Smooth muscle cell (in vitro differentiated cells): ENCODE measurements at regions not wholly inside any gene's neighbourhood (a gene's known extent, or its start where the extent isn't known, plus 50 kb on each side); places are given as distances from the start of the nearest gene placed in this dataset.
"Not testable (repeated sequence)": the region's sequence is repeated elsewhere in the genome, so short reads cannot be mapped to it uniquely, and the experiment has no call there.

Experiments
- DNase-seq: peaks from one replicate; lab custom pipeline; 2025; ENCODE audit not compliant: unreplicated experiment; lab: John Stamatoyannopoulos, UW
- H2AFZ ChIP-seq: fragments of 200-600 bp; sonication (generic); 2 replicates; pipeline ENCODE4 v1.6.0; 2016; ENCODE audit warnings: antibody characterized with exemption, low read depth, mild to moderate bottlenecking
- H3F3A ChIP-seq: fragments of 200-600 bp; sonication (generic); 2 replicates; pipeline ENCODE4 v1.6.0; 2017; ENCODE audit warnings: antibody characterized with exemption, low read depth
- H3K27ac ChIP-seq: fragments of 200-600 bp; sonication (generic); 2 replicates; pipeline ENCODE4 v1.5.1; 2016; ENCODE audit warnings: low read depth, mild to moderate bottlenecking
- H3K27me3 ChIP-seq: fragments of 200-600 bp; sonication (generic); 2 replicates; pipeline ENCODE4 v1.6.1; 2016; ENCODE audit warnings: low read depth, mild to moderate bottlenecking
- H3K36me3 ChIP-seq: fragments of 200-600 bp; sonication (generic); 2 replicates; pipeline ENCODE4 v1.5.1; 2016; ENCODE audit warnings: low read depth
- H3K4me1 ChIP-seq: fragments of 200-600 bp; sonication (generic); 2 replicates; pipeline ENCODE4 v1.5.1; 2016; ENCODE audit warnings: low read depth
- H3K4me2 ChIP-seq: fragments of 200-600 bp; sonication (generic); 2 replicates; pipeline ENCODE4 v1.6.0; 2016; ENCODE audit warnings: mild to moderate bottlenecking
- H3K4me3 ChIP-seq: fragments of 200-600 bp; sonication (generic); 2 replicates; pipeline ENCODE4 v1.5.1; 2016; ENCODE audit warnings: mild to moderate bottlenecking
- H3K79me2 ChIP-seq: fragments of 200-600 bp; sonication (generic); 2 replicates; pipeline ENCODE4 v1.6.0; 2016; ENCODE audit warnings: low read depth, mild to moderate bottlenecking
- H3K9ac ChIP-seq: fragments of 200-600 bp; sonication (generic); 2 replicates; pipeline ENCODE4 v1.6.0; 2016; ENCODE audit warnings: low read depth
- H3K9me3 ChIP-seq: fragments of 200-600 bp; sonication (generic); replicated peaks from 2 replicates; pipeline ENCODE4 v1.5.1; 2016; ENCODE audit warnings: low read depth
- H4K20me1 ChIP-seq: fragments of 200-600 bp; sonication (generic); 2 replicates; pipeline ENCODE4 v1.6.0; 2016; ENCODE audit warnings: low read depth
- CTCF ChIP-seq: fragments of 200-600 bp; sonication (generic); IDR thresholded peaks from 2 replicates; pipeline ENCODE4 v1.5.1; 2017; ENCODE audit warnings: borderline replicate concordance, mild to moderate bottlenecking, antibody characterized with exemption; ENCODE audit not compliant: insufficient read depth, poor library complexity, severe bottlenecking
- WGBS: methylation state at CpG from one replicate; pipeline ENCODE4 v1.1.7; 2016; ENCODE audit warnings: low lambda C conversion rate; 5-methylcytosine and 5-hydroxymethylcytosine counted together

- 88% methylated on average over 7 of the region's 7 CpGs for WGBS
- no peak for TF ChIP-seq CTCF
- H3K9me3 ChIP-seq, result no peaks in the 10 kb centered on the region
- no peaks in the 10 kb centered on the region for H3K4me1 ChIP-seq
- no peaks in the 10 kb centered on the region for H3K36me3 ChIP-seq
- no peaks in the 10 kb centered on the region for H3K79me2 ChIP-seq
- no peak overlapping the region for H2AFZ ChIP-seq
- no peaks in the 10 kb centered on the region for H4K20me1 ChIP-seq
- DNase-seq, result no peak
- no peak overlapping the region for H3K4me2 ChIP-seq
- no peak overlapping the region for H3K9ac ChIP-seq
- no peaks in the 10 kb centered on the region for H3K27me3 ChIP-seq
- no peaks in the 10 kb centered on the region for H3F3A ChIP-seq
- H3K4me3 ChIP-seq, result no peak overlapping the region
- no peak overlapping the region for H3K27ac ChIP-seq
Observed at GRCh38 chr18:56488739-56489138, 149.7 kb downstream of the TXNL1 start.

DNA sequence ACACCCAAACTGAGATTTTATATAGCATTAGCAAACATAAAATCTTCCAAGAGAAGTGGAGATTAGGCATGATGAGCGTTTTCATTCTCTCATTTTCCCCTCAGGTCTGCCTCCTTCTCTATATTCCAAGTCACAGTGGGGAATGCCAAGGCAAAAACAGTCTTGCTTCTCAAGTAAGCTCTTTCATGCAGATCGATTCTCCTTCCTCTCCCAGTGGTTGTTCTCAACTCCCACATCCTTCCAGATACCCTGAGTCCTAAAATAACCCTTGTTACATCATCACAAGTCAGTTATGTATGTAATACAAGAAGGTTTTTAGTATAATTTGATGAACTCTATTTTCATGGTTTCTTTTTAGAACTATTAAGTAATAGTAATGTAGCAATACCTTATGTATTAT lies 150.6 kb downstream of the TXNL1 start:
- TF ChIP-seq CTCF, result no peak
- Histone ChIP-seq H4K20me1 (no peaks in the 10 kb centered on the region), H3K4me2 (no peak overlapping the region), H3F3A (no peaks in the 10 kb centered on the region), H3K9me3 (no peaks in the 10 kb centered on the region), H3K9ac (no peak overlapping the region), H3K79me2 (no peaks in the 10 kb centered on the region), H3K4me3 (no peak overlapping the region), H3K4me1 (no peaks in the 10 kb centered on the region), H2AFZ (no peak overlapping the region), H3K27me3 (no peaks in the 10 kb centered on the region), H3K36me3 (no peaks in the 10 kb centered on the region), H3K27ac (no peak overlapping the region)
- DNase-seq, result no peak
- WGBS, result 81% methylated on average over 2 of the region's 2 CpGs

DNA sequence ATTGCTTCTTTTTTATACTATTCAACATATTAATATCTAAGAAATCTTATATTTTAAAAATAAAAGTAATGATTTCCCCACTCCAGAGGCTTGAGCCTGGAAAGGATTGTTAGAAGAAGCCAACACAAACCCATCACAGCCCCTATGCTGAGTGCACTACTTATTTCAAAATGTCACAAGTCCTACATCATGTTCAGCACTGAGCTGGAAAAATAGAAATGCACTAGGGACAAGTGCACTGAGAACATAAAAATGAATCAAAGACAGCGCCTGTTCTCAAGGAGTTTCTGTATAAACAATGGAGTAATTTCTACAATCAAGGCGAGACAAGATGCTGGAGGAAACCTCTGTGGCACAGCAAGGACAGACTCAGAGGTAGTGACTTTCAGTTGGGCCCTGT lies 155.0 kb downstream of the TXNL1 start:
- Histone ChIP-seq H3K27me3 (no peaks in the 10 kb centered on the region), H3K4me3 (no peak overlapping the region), H3K27ac (no peak overlapping the region), H3K9me3 (no peaks in the 10 kb centered on the region), H3K4me2 (no peak overlapping the region), H2AFZ (no peak overlapping the region), H3K36me3 (no peaks in the 10 kb centered on the region), H4K20me1 (no peaks in the 10 kb centered on the region), H3K79me2 (no peaks in the 10 kb centered on the region), H3K9ac (no peak overlapping the region), H3K4me1 (no peaks in the 10 kb centered on the region), H3F3A (no peaks in the 10 kb centered on the region)
- TF ChIP-seq CTCF, result no peak
- DNase-seq, result no peak
- 67% methylated on average over 2 of the region's 2 CpGs for WGBS

DNA sequence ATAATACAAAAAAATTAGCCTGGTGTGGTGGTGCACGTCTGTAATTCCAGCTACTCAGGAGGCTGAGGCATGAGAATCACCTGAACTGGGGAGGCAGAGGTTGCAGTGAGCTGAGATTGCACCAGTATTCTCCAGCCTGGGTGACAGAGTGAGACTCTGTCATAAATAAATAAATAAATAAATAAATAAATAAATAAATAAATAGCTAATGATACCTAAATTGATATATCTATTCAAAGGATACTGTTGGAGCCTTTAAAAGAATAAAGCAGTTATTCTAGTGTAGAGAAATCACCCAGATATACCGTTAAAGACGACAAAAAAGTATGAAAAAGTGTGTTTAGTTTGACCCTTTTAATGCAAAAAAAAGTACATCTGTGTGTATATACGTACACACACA lies 155.6 kb downstream of the TXNL1 start:
- not testable (repeated sequence) for H3K79me2 ChIP-seq, H3K27me3 ChIP-seq, H3K36me3 ChIP-seq, H3K4me2 ChIP-seq, DNase-seq, H3K27ac ChIP-seq, H3K4me1 ChIP-seq, H3K9me3 ChIP-seq, H3F3A ChIP-seq, H3K4me3 ChIP-seq, H3K9ac ChIP-seq, H4K20me1 ChIP-seq, H2AFZ ChIP-seq
- WGBS, result 90% methylated on average over 4 of the region's 4 CpGs
